ENCODE measurements at regions not wholly inside any gene's neighbourhood (a gene's known extent, or its start where the extent isn't known, plus 50 kb on each side); places are given as distances from the start of the nearest gene placed in this dataset.

GRCh38 chr18:47689371-47689770 is 241.1 kb downstream of the SMAD2 start:
- intact Hi-C loops (cut with DNase I), result no loop called here
- Histone ChIP-seq H3K27me3 (no peaks in the 10 kb centered on the region), H3K4me3 (no peak overlapping the region), H3K9me3 (no peaks in the 10 kb centered on the region), H3K27ac (no peak overlapping the region), H3K4me1 (no peaks in the 10 kb centered on the region), H3K36me3 (no peaks in the 10 kb centered on the region)
- DNase-seq (ENCODE audit: low spot score in 2 of 2), result no peak
- no peak for TF ChIP-seq CTCF (IDR thresholded peaks at IDR 0.05)

GRCh38 chr18:47686806-47687205 is 243.7 kb downstream of the SMAD2 start:
- TF ChIP-seq CTCF (IDR thresholded peaks at IDR 0.05), result no peak
- no peaks in the 10 kb centered on the region for H3K27me3 ChIP-seq
- intact Hi-C loops (cut with DNase I), result no loop called here
- no peak overlapping the region for H3K4me3 ChIP-seq
- DNase-seq (ENCODE audit: low spot score in 2 of 2), result no peak
- H3K36me3 ChIP-seq, result no peaks in the 10 kb centered on the region
- no peak overlapping the region for H3K27ac ChIP-seq
- H3K9me3 ChIP-seq, result no peaks in the 10 kb centered on the region
- H3K4me1 ChIP-seq, result no peaks in the 10 kb centered on the region

DNA sequence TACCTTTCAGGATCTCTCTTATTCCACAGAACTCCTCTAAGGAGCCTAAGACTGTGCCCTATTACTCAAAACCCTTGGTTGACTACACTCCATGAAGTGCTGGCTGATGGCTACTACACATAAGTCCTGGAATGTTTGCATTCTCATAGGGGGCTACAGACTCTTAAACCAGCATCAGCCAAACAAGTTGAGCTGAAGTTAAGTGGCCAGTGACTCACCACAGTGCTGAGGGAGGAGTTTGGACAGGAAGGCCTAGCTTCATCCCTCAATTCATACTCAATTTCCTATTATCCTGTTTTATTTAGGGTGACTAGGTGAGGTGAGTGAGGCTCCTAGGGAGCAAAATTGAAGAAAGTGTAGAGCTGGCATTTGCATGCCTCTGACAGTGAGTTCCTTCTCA is 246.7 kb downstream of the SMAD2 start:
- intact Hi-C loops (cut with DNase I), result no loop called here
- Histone ChIP-seq H3K4me1 (no peaks in the 10 kb centered on the region), H3K27ac (no peak overlapping the region), H3K4me3 (no peak overlapping the region), H3K36me3 (no peaks in the 10 kb centered on the region), H3K9me3 (no peaks in the 10 kb centered on the region), H3K27me3 (no peaks in the 10 kb centered on the region)
- TF ChIP-seq CTCF (IDR thresholded peaks at IDR 0.05), result no peak
- no peak for DNase-seq (ENCODE audit: low spot score in 2 of 2)

DNA sequence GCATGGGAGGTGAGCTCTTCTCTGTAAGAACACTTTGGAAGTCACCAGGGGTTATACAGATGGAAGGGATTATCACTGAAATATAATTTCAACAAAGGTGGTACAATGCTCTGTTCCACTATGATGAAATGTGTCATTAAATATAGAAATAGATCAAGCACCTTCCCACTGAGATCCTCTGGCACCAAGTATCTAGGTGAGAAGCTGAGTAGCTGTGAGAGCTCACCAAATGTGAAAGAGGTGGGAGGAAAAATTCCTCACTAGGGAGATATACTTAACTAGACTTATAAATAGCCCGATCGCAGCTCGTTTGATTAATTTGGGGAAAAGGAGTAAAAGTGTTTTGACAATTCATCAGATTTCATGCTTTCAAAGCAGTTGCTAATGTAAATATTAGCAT is 247.6 kb downstream of the SMAD2 start:
- Histone ChIP-seq H3K4me3 (no peak overlapping the region), H3K9me3 (no peaks in the 10 kb centered on the region), H3K27ac (no peak overlapping the region), H3K36me3 (no peaks in the 10 kb centered on the region), H3K4me1 (no peaks in the 10 kb centered on the region), H3K27me3 (no peaks in the 10 kb centered on the region)
- TF ChIP-seq CTCF (IDR thresholded peaks at IDR 0.05), result no peak
- intact Hi-C loops (cut with DNase I), result no loop called here
- DNase-seq (ENCODE audit: low spot score in 2 of 2), result no peak

GRCh38 chr18:47680488-47680887 is 250.0 kb downstream of the SMAD2 start:
- no peaks in the 10 kb centered on the region for H3K4me1 ChIP-seq
- H3K9me3 ChIP-seq, result no peaks in the 10 kb centered on the region
- no peaks in the 10 kb centered on the region for H3K36me3 ChIP-seq
- TF ChIP-seq CTCF (IDR thresholded peaks at IDR 0.05), result no peak
- intact Hi-C loops (cut with DNase I), result no loop called here
- no peaks in the 10 kb centered on the region for H3K27me3 ChIP-seq
- H3K27ac ChIP-seq, result no peak overlapping the region
- DNase-seq (ENCODE audit: low spot score in 2 of 2), result no peak
- no peak overlapping the region for H3K4me3 ChIP-seq

DNA sequence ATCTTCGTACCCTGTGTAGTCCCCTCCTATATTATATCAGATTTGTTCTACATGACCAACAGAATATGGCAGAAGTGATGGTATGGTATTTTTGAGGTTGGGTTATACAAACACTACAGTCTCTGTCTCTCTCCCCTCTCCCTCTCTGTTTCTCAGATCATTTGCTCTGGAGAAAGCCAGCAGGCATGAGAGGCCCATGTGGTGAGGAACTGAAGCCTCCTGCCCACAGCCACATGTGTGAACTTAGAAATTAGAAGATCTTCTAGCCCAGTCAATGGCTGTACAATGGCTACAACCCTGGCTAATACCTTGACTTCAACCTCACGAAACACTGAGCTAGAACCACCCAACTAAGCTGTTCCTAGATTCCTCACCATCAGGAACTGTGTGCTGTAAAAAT is 250.6 kb downstream of the SMAD2 start:
- no peak overlapping the region for H3K27ac ChIP-seq
- no peaks in the 10 kb centered on the region for H3K9me3 ChIP-seq
- no peak for TF ChIP-seq CTCF (IDR thresholded peaks at IDR 0.05)
- H3K4me1 ChIP-seq, result no peaks in the 10 kb centered on the region
- no peaks in the 10 kb centered on the region for H3K36me3 ChIP-seq
- DNase-seq (ENCODE audit: low spot score in 2 of 2), result no peak
- intact Hi-C loops (cut with DNase I), result no loop called here
- no peak overlapping the region for H3K4me3 ChIP-seq
- no peaks in the 10 kb centered on the region for H3K27me3 ChIP-seq

Data from ascending aorta (tissue), 2 donors.